NCI-H1694 (cell line): ENCODE measurements at regions not wholly inside any gene's neighbourhood (a gene's known extent, or its start where the extent isn't known, plus 50 kb on each side); places are given as distances from the start of the nearest gene placed in this dataset.

Source experiments
- DNase-seq: peaks from one replicate; lab custom pipeline; 2025; lab: John Stamatoyannopoulos, UW

DNA sequence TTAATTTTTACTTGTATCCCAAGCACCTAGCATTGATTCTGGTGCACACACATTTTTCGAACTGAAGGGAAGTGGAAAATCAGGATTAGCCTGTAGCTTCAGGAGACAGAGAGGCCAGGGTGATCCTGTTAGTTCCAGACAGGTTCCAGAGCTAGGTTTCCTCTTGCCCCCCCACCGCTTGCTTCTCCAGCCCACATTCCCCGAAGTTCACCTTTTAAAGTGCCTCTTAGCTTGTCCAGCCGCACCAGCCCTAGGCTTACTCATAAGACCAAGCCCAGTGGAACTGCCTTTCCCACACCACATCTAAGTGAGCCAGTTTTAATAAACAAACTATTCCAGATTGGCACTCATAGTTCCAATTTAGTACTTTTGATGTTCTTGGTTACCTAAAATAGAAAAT, 898.6 kb upstream of the KLHL29 start:
- DNase-seq: no peak

- DNase-seq: no peak
These were observed 897.9 kb upstream of the KLHL29 start for GRCh38 chr2:22487036-22487435.

DNA sequence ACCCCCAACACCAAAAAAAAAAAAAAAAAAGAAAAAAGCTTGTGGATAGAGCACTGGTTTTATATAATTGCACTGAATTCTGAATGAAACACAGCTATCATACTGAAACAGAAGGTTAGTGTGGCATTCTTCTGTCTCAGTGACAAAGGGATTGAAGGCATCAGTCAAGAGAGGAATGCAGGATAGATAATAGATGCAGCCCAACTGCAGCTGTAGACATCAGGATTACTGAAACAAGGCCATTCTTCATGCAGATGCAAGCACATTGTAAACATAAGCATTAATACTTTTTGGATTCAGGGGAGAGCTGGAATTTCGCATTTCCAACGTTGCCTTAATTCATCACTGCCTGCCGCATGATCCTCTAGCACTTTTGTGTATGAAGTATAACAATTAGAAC, 897.4 kb upstream of the KLHL29 start:
- DNase-seq: no peak

- DNase-seq: no peak
These were observed 893.5 kb upstream of the KLHL29 start for GRCh38 chr2:22491442-22491841.

- no peak for DNase-seq
These were observed 890.8 kb upstream of the KLHL29 start for GRCh38 chr2:22494156-22494555.

DNA sequence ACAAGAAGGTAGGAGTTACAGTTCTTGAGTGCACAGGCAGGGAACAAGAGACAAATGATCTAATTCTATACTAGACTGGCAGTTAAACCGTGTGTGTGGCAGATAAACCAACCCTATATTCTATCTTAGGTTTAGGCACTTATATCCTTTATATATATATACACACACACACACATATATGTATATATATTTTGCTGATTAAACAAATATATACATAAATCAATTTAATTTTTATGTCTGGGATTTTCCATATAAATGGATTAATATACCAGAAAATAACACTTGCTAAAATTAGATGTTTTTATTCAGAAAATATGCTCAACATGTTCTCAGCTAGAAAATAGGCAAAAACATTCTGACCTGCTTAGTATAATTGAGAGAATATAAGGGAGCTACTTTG, 887.9 kb upstream of the KLHL29 start:
- DNase-seq: no peak

DNA sequence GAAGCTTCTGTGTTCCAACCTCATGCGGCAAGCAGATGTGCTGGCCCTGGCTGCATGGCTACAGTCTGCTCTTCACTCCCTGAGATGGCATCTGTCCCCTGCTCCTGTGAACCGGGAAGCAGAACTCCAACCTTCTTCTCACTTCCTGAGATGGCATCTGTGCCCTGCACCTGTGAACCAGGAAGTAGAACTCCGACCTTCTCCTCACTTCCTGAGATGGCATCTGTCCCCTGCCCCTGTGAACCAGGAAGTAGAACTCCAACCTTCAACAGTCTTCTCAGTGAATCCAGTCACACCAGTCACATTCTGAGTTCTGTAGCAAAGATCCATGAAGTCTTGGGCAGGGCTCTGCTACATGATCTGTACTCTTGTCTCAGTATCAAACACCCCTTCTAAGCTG, 887.2 kb upstream of the KLHL29 start:
- DNase-seq: no peak

DNA sequence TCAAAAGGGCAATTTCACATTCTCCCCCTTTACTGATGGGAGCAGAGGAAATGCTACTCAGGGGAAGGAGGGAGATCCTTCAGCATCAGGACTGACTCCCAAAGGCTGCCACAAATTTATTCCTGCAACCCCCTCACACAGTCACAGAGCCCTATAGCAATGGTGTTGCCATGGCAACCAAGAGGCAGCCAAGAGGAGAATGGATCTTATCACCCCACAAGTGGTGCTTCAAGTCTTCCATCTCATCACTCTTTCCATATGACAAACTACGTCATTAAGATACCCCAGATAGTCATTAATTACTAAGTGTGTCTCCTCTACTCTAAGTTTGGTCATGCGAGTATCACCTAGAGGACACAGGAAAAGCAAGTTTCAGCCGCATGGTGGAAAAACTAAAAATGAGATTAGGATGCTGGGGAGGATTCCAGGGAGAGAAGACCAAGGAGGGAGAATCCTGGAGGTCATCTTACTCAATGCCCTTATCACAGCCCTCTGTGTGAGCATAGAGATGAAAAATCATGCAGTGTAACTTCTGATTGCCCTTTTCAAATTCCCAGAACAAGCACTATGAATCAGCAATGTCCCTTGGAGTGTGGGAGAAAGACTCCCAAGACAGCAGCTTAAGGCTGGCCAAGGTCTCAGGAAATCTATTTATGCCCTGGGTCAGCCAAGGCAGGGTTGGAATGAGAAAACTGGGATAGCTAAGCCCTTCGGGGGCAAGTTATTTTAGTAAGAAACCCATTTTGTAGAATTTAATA, 885.7 kb upstream of the KLHL29 start:
- DNase-seq: no peak

- DNase-seq: no peak
These were observed 884.4 kb upstream of the KLHL29 start for GRCh38 chr2:22500555-22500935.

GRCh38 chr2:22501851-22502250, 883.1 kb upstream of the KLHL29 start:
- DNase-seq: no peak

DNA sequence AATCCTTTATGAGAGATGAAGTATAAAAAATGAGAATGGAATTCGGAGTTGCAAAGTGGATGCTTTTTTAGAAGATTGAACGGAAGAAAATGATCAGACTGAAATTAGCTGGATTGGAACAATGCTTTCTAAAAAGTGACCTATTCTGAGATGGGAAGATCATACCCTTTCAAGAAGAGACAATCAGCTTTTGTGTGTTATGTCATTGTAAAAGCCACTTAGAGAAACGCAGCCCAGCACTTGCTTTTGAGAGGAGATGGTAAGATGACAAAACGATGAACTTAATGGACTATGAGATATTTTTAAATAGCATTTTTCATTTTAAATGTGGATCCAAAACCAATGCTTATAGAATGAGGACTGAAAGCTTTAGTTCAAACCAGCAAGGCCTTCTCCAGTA, 871.4 kb upstream of the KLHL29 start:
- DNase-seq: no peak

GRCh38 chr2:22517141-22517540, 867.8 kb upstream of the KLHL29 start:
- DNase-seq: no peak

GRCh38 chr2:22518641-22519040, 866.3 kb upstream of the KLHL29 start:
- DNase-seq: no peak

- no peak for DNase-seq
These were observed 864.4 kb upstream of the KLHL29 start for GRCh38 chr2:22520369-22521288.

- DNase-seq: no peak
These were observed 863.4 kb upstream of the KLHL29 start for GRCh38 chr2:22521620-22522019.

GRCh38 chr2:22525681-22526080, 859.3 kb upstream of the KLHL29 start:
- DNase-seq: no peak

GRCh38 chr2:22530131-22530530, 854.8 kb upstream of the KLHL29 start:
- DNase-seq: no peak

DNA sequence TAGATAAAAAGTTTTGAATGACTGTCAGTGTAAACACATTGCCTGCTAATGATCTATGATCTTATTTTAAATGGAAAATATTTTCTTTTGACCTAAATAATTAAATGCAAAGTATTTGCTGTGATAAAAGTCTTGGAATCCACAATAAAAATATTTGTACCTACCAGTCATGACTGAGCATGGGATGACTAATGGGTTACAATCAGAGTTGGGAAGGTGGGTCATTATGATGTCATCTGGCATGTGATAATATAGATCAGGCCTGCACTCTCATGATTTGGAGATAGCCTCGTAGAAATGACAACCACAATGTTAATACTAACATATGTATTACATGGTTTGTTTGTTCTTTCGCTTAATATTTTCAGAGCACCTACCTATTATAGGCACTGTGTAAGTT, 848.8 kb upstream of the KLHL29 start:
- DNase-seq: no peak

GRCh38 chr2:22554453-22554852, 830.5 kb upstream of the KLHL29 start:
- no peak for DNase-seq

- no peak for DNase-seq
These were observed 827.6 kb upstream of the KLHL29 start for GRCh38 chr2:22557406-22557805.

- DNase-seq: no peak
These were observed 825.0 kb upstream of the KLHL29 start for GRCh38 chr2:22560021-22560420.

DNA sequence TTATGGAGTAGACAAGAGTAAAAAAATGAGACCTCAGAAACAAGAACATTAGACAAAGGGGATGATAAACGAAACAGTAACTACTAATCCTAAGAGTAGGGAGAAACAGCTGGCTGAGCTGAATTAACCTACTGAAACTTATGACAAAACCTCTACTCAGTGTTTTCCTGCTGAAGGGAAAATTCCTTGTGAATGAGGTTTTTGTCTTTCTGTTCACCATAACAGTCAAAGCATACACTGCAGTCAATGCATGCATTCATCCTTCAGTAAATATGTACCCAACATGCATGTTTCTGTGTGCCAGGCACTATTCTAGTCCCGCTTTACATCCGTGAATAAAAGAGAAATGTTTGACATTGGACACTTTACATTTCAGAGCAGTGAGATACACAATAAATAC, 805.6 kb upstream of the KLHL29 start:
- DNase-seq: no peak

GRCh38 chr2:22582107-22582506, 802.9 kb upstream of the KLHL29 start:
- no peak for DNase-seq
